Pulmonary artery endothelial cell (primary cell): ENCODE measurements at regions not wholly inside any gene's neighbourhood (a gene's known extent, or its start where the extent isn't known, plus 50 kb on each side); places are given as distances from the start of the nearest gene placed in this dataset.
"Not testable (repeated sequence)": the region's sequence is repeated elsewhere in the genome, so short reads cannot be mapped to it uniquely, and the experiment has no call there.

Source experiments
- DNase-seq: peaks from one replicate; pipeline ENCODE4 v3.0.0-alpha.2; 2011; ENCODE audit warnings: low read depth, low spot score

GRCh38 chr10:120047926-120048325 lies 155.4 kb downstream of the SEC23IP start:
- DNase-seq, result no peak

- DNase-seq, result no peak
Measured at GRCh38 chr10:120048391-120048790, 155.9 kb downstream of the SEC23IP start.

- no peak for DNase-seq
Measured at GRCh38 chr10:120051671-120052070, 159.1 kb downstream of the SEC23IP start.

GRCh38 chr10:120052964-120053702 lies 160.6 kb downstream of the SEC23IP start:
- no peak for DNase-seq

GRCh38 chr10:120059790-120060189 lies 167.3 kb downstream of the SEC23IP start:
- not testable (repeated sequence) for DNase-seq

- DNase-seq, result no peak
Measured at GRCh38 chr10:120067427-120067826, 174.9 kb downstream of the SEC23IP start.

- no peak for DNase-seq
Measured at GRCh38 chr10:120069700-120070099, 177.2 kb downstream of the SEC23IP start.

- no peak for DNase-seq
Measured at GRCh38 chr10:120075349-120075748, 182.8 kb downstream of the SEC23IP start.

- DNase-seq, result no peak
Measured at GRCh38 chr10:120076996-120077706, 184.6 kb downstream of the SEC23IP start.

GRCh38 chr10:120077707-120078492 lies 185.4 kb downstream of the SEC23IP start:
- DNase-seq, result no peak

GRCh38 chr10:120085096-120085796 lies 192.7 kb downstream of the SEC23IP start:
- DNase-seq, result no peak

- DNase-seq, result no peak
Measured at GRCh38 chr10:120086066-120086465, 193.5 kb downstream of the SEC23IP start.

GRCh38 chr10:120087109-120087508 lies 194.6 kb downstream of the SEC23IP start:
- no peak for DNase-seq

GRCh38 chr10:120095875-120096274 lies 203.3 kb downstream of the SEC23IP start:
- no peak for DNase-seq

GRCh38 chr10:120097766-120098165 lies 205.2 kb downstream of the SEC23IP start:
- no peak for DNase-seq

- DNase-seq, result no peak
Measured at GRCh38 chr10:120098232-120098930, 205.9 kb downstream of the SEC23IP start.

- no peak for DNase-seq
Measured at GRCh38 chr10:120103738-120104560, 211.4 kb downstream of the SEC23IP start.

- no peak for DNase-seq
Measured at GRCh38 chr10:120105001-120105400, 212.5 kb downstream of the SEC23IP start.

GRCh38 chr10:120105492-120105891 lies 213.0 kb downstream of the SEC23IP start:
- no peak for DNase-seq

GRCh38 chr10:120108916-120109315 lies 216.4 kb downstream of the SEC23IP start:
- DNase-seq, result no peak
